Activated CD4-positive, alpha-beta T cell treated with anti-CD3 and anti-CD28 coated beads, Interleukin-2, Interleukin-4, amounts not matched to agents 100 ng/mL and 50 ng/mL, durations not matched to agents 16 hours and 8 hours (primary cell): ENCODE measurements at regions not wholly inside any gene's neighbourhood (a gene's known extent, or its start where the extent isn't known, plus 50 kb on each side); places are given as distances from the start of the nearest gene placed in this dataset.
"Not testable (repeated sequence)": the region's sequence is repeated elsewhere in the genome, so short reads cannot be mapped to it uniquely, and the experiment has no call there.

ENCODE experiments used
- DNase-seq: peaks from one replicate; pipeline ENCODE4 v3.0.0-alpha.2; 2020; ENCODE audit warnings: low spot score

- DNase-seq: peak; percentile 81
Measured at GRCh38 chr2:9708683-9709538, 78.1 kb upstream of the YWHAQ start.

GRCh38 chr2:9709539-9710285, 78.9 kb upstream of the YWHAQ start:
- peak; percentile 17 for DNase-seq

GRCh38 chr2:9710311-9710710, 79.5 kb upstream of the YWHAQ start:
- DNase-seq: peak; percentile 14

- DNase-seq: peak; percentile 51
Measured at GRCh38 chr2:9712263-9712662, 81.5 kb upstream of the YWHAQ start.

GRCh38 chr2:9714630-9715214, 83.9 kb upstream of the YWHAQ start:
- no peak for DNase-seq

- DNase-seq: no peak
Measured at GRCh38 chr2:9715238-9715637, 84.4 kb upstream of the YWHAQ start.

- no peak for DNase-seq
Measured at GRCh38 chr2:9717886-9718451, 87.2 kb upstream of the YWHAQ start.

- no peak for DNase-seq
Measured at GRCh38 chr2:9720352-9721093, 89.7 kb upstream of the YWHAQ start.

GRCh38 chr2:9721344-9721743, 90.5 kb upstream of the YWHAQ start:
- no peak for DNase-seq

GRCh38 chr2:9722451-9722850, 91.7 kb upstream of the YWHAQ start:
- no peak for DNase-seq

- no peak for DNase-seq
Measured at GRCh38 chr2:9724565-9724964, 93.8 kb upstream of the YWHAQ start.

- DNase-seq: no peak
Measured at GRCh38 chr2:9725106-9725505, 94.3 kb upstream of the YWHAQ start.

GRCh38 chr2:9726016-9726415, 95.2 kb upstream of the YWHAQ start:
- DNase-seq: not testable (repeated sequence)

GRCh38 chr2:9730523-9730922, 99.7 kb upstream of the YWHAQ start:
- DNase-seq: not testable (repeated sequence)

- DNase-seq: no peak
Measured at GRCh38 chr2:9732824-9733223, 102.0 kb upstream of the YWHAQ start.

GRCh38 chr2:9734308-9734707, 103.5 kb upstream of the YWHAQ start:
- no peak for DNase-seq

GRCh38 chr2:9735335-9735734, 104.5 kb upstream of the YWHAQ start:
- DNase-seq: no peak

GRCh38 chr2:9736021-9736420, 105.2 kb upstream of the YWHAQ start:
- no peak for DNase-seq

GRCh38 chr2:9737053-9737875, 106.0 kb upstream of the TAF1B start:
- DNase-seq: no peak

GRCh38 chr2:9738062-9738461, 105.2 kb upstream of the TAF1B start:
- no peak for DNase-seq
